NCI-H748 treated with DMSO at 0.1 percent for 48 hours (cell line): ENCODE measurements at regions not wholly inside any gene's neighbourhood (a gene's known extent, or its start where the extent isn't known, plus 50 kb on each side); places are given as distances from the start of the nearest gene placed in this dataset.

Experiments used
- DNase-seq: peaks from one replicate; lab custom pipeline; 2025; lab: John Stamatoyannopoulos, UW

GRCh38 chr3:157718800-157719199, 215.6 kb upstream of the VEPH1 start:
- no peak for DNase-seq

- DNase-seq = no peak
Observed at GRCh38 chr3:157713101-157713500, 209.9 kb upstream of the VEPH1 start.

GRCh38 chr3:157705258-157705657, 202.0 kb upstream of the VEPH1 start:
- no peak for DNase-seq

- DNase-seq = no peak
Observed at GRCh38 chr3:157700405-157700804, 197.2 kb upstream of the VEPH1 start.

GRCh38 chr3:157695586-157695985, 192.4 kb upstream of the VEPH1 start:
- DNase-seq = no peak

GRCh38 chr3:157695103-157695502, 191.9 kb upstream of the VEPH1 start:
- DNase-seq = no peak

GRCh38 chr3:157693762-157694161, 190.5 kb upstream of the VEPH1 start:
- DNase-seq = no peak

- DNase-seq = no peak
Observed at GRCh38 chr3:157692468-157692867, 189.3 kb upstream of the VEPH1 start.

- DNase-seq = no peak
Observed at GRCh38 chr3:157683668-157684067, 180.5 kb upstream of the VEPH1 start.

GRCh38 chr3:157672061-157672460, 168.8 kb upstream of the VEPH1 start:
- DNase-seq = no peak

GRCh38 chr3:157671656-157672055, 168.4 kb upstream of the VEPH1 start:
- DNase-seq = no peak

- no peak for DNase-seq
Observed at GRCh38 chr3:157669416-157669815, 166.2 kb upstream of the VEPH1 start.

- DNase-seq = no peak
Observed at GRCh38 chr3:157667493-157667892, 164.3 kb upstream of the VEPH1 start.

- no peak for DNase-seq
Observed at GRCh38 chr3:157662171-157662570, 159.0 kb upstream of the VEPH1 start.

- no peak for DNase-seq
Observed at GRCh38 chr3:157660847-157661246, 157.6 kb upstream of the VEPH1 start.

GRCh38 chr3:157652366-157652765, 149.2 kb upstream of the VEPH1 start:
- DNase-seq = no peak

GRCh38 chr3:157650699-157651098, 147.5 kb upstream of the VEPH1 start:
- DNase-seq = no peak

GRCh38 chr3:157650172-157650571, 147.0 kb upstream of the VEPH1 start:
- no peak for DNase-seq

GRCh38 chr3:157649511-157649910, 146.3 kb upstream of the VEPH1 start:
- no peak for DNase-seq

- DNase-seq = no peak
Observed at GRCh38 chr3:157647820-157648219, 144.6 kb upstream of the VEPH1 start.

GRCh38 chr3:157639756-157640426, 136.7 kb upstream of the VEPH1 start:
- DNase-seq = no peak

GRCh38 chr3:157637866-157638265, 134.7 kb upstream of the VEPH1 start:
- DNase-seq = no peak

GRCh38 chr3:157633241-157633640, 130.0 kb upstream of the VEPH1 start:
- no peak for DNase-seq

- no peak for DNase-seq
Observed at GRCh38 chr3:157632075-157632474, 128.9 kb upstream of the VEPH1 start.

- no peak for DNase-seq
Observed at GRCh38 chr3:157631478-157631877, 128.3 kb upstream of the VEPH1 start.
